ENCODE measurements at regions not wholly inside any gene's neighbourhood (a gene's known extent, or its start where the extent isn't known, plus 50 kb on each side); places are given as distances from the start of the nearest gene placed in this dataset.

DNA sequence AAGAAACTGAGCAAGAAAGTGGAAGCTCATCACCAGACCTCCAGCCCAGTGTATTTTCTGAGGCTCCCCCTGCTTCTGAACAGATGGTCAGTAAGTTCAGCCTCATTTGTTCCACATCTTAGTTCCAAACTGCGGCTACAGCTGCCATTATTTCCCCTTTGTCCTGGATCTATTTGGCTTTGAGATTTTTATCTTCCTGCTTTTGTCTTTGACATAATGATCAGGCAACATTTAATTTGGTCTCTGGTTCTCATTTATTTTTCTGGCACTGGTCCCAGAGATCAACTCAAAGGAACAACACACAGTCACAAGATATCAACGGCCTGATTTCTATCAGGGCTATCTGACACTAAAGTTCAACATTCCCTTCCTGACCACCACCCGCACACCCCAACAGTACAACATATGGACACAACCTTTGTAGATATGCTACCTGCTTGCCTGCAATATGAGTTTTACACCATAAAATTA, 137.5 kb downstream of the FAM76B start:
- no CpG with 5 or more reads among the region's 3 CpGs for WGBS (ENCODE audit: extremely low coverage, insufficient coverage, insufficient read length)
- Histone ChIP-seq H4K12ac (ENCODE audit: low read depth, low read length) (no peak overlapping the region), H3K14ac (ENCODE audit: low read length) (no peak overlapping the region)

DNA sequence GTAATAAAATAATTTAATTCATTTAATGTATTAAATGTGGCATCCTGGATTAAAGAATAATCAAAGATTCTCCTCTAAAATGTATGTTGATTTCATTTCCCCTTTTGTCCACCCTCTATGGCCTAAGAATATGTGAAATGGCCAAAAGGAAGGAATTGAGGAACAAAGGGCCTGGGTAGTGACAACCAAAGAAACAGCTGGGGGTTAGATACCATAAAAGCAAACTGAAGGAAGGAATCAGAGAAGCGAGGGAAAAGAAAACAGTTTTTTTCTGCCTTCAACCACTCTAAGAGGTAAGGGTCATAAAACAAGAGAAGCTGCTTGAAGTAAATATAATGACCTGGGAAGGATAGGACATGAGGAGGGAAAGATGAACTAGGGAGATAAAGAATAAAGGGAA, 139.3 kb downstream of the FAM76B start:
- Histone ChIP-seq H3K9me3 (ENCODE audit: insufficient read depth, low read depth, low read length) (no peaks in the 10 kb centered on the region), H3K4me2 (ENCODE audit: low read length) (no peak overlapping the region), H3K79me2 (ENCODE audit: control insufficient read depth, insufficient read depth, low read length, poor library complexity) (no peaks in the 10 kb centered on the region), H2BK5ac (ENCODE audit: low read depth, low read length, poor library complexity) (no peak overlapping the region), H3K9ac (ENCODE audit: low read length) (no peak overlapping the region), H4K8ac (ENCODE audit: low read depth, low read length) (no peak overlapping the region), H3K18ac (ENCODE audit: low read length) (no peak overlapping the region), H3K4me3 (ENCODE audit: low read depth, low read length) (no peak overlapping the region), H2AK5ac (ENCODE audit: low read length) (no peak overlapping the region), H4K91ac (ENCODE audit: low read depth, low read length) (no peak overlapping the region), H3K36me3 (ENCODE audit: control insufficient read depth in 1 of 2, insufficient read depth in 2 of 2, low read length in 2 of 2) (no peaks in the 10 kb centered on the region), H3K23ac (ENCODE audit: low read length) (no peak overlapping the region), H4K12ac (ENCODE audit: low read depth, low read length) (no peak overlapping the region), H3K14ac (ENCODE audit: low read length) (no peak overlapping the region), H3K4me1 (ENCODE audit: control insufficient read depth in 1 of 2, insufficient read depth in 2 of 2, low read length in 2 of 2) (peaks cover 0 to 2% of the 10 kb centered on the region in 2 experiments), H3K27me3 (ENCODE audit: insufficient read depth, low read length) (no peaks in the 10 kb centered on the region), H2AFZ (ENCODE audit: insufficient read depth, low read length, poor library complexity) (no peak overlapping the region), H2BK120ac (ENCODE audit: insufficient read depth, low read length, poor library complexity) (no peak overlapping the region), H3K27ac (ENCODE audit: low read depth, low read length) (no peak overlapping the region), H3K4ac (ENCODE audit: low read depth, low read length) (no peak overlapping the region), H3K79me1 (ENCODE audit: low read length) (no peaks in the 10 kb centered on the region), H2BK12ac (ENCODE audit: low read length) (no peak overlapping the region)
- DNase-seq: no peak
- WGBS (ENCODE audit: extremely low coverage, insufficient coverage, insufficient read length): no CpG with 5 or more reads among the region's 1 CpG

More for the DNA sequence above, 137.5 kb downstream of the FAM76B start:
- no peak overlapping the region for H3K4ac ChIP-seq (ENCODE audit: low read depth, low read length)
- DNase-seq: no peak
- no peaks in the 10 kb centered on the region for H3K27me3 ChIP-seq (ENCODE audit: insufficient read depth, low read length)
- H3K23ac ChIP-seq (ENCODE audit: low read length): no peak overlapping the region
- no peak overlapping the region for H3K27ac ChIP-seq (ENCODE audit: low read depth, low read length)
- no peak overlapping the region for H2AFZ ChIP-seq (ENCODE audit: insufficient read depth, low read length, poor library complexity)
- H4K8ac ChIP-seq (ENCODE audit: low read depth, low read length): no peak overlapping the region
- H3K79me2 ChIP-seq (ENCODE audit: control insufficient read depth, insufficient read depth, low read length, poor library complexity): no peaks in the 10 kb centered on the region
- H3K9me3 ChIP-seq (ENCODE audit: insufficient read depth, low read depth, low read length): no peaks in the 10 kb centered on the region
- no peak overlapping the region for H3K18ac ChIP-seq (ENCODE audit: low read length)
- no peaks in the 10 kb centered on the region for H3K79me1 ChIP-seq (ENCODE audit: low read length)
- no peaks in the 10 kb centered on the region for H3K36me3 ChIP-seq (ENCODE audit: control insufficient read depth in 1 of 2, insufficient read depth in 2 of 2, low read length in 2 of 2)
- no peak overlapping the region for H2BK12ac ChIP-seq (ENCODE audit: low read length)
- H3K4me1 ChIP-seq (ENCODE audit: control insufficient read depth in 1 of 2, insufficient read depth in 2 of 2, low read length in 2 of 2): peaks cover 0 to 2% of the 10 kb centered on the region in 2 experiments
- no peak overlapping the region for H3K9ac ChIP-seq (ENCODE audit: low read length)
- no peak overlapping the region for H2BK120ac ChIP-seq (ENCODE audit: insufficient read depth, low read length, poor library complexity)
- no peak overlapping the region for H3K4me3 ChIP-seq (ENCODE audit: low read depth, low read length)
- no peak overlapping the region for H4K91ac ChIP-seq (ENCODE audit: low read depth, low read length)
- H2BK5ac ChIP-seq (ENCODE audit: low read depth, low read length, poor library complexity): no peak overlapping the region
- H2AK5ac ChIP-seq (ENCODE audit: low read length): no peak overlapping the region
- H3K4me2 ChIP-seq (ENCODE audit: low read length): no peak overlapping the region

DNA sequence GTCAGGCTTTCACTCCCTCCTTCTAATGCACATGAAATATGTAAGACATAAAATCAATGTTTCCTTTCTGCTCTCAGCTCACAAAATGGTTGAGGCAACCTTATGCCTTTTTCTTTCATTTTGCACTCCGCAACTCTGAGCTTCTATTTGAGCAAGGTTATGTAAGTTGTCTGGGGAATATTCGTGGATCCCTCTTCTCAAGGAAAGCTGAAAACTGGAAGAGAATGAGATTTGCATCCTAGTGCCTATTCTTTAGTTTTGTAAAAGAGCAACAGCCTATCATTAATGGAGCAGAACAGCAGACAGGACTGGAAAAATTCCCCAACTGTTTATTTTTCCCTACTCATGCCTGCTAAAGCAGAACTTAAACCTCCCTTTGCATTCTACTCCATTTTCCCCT, 141.7 kb downstream of the FAM76B start:
- Histone ChIP-seq H3K27me3 (ENCODE audit: insufficient read depth, low read length) (no peaks in the 10 kb centered on the region), H3K4ac (ENCODE audit: low read depth, low read length) (no peak overlapping the region), H4K8ac (ENCODE audit: low read depth, low read length) (no peak overlapping the region), H2BK12ac (ENCODE audit: low read length) (no peak overlapping the region), H3K27ac (ENCODE audit: low read depth, low read length) (no peak overlapping the region), H3K14ac (ENCODE audit: low read length) (no peak overlapping the region), H3K9me3 (ENCODE audit: insufficient read depth, low read depth, low read length) (no peaks in the 10 kb centered on the region), H3K4me3 (ENCODE audit: low read depth, low read length) (no peak overlapping the region), H3K79me2 (ENCODE audit: control insufficient read depth, insufficient read depth, low read length, poor library complexity) (no peaks in the 10 kb centered on the region), H4K91ac (ENCODE audit: low read depth, low read length) (no peak overlapping the region), H3K18ac (ENCODE audit: low read length) (no peak overlapping the region), H2BK120ac (ENCODE audit: insufficient read depth, low read length, poor library complexity) (no peak overlapping the region), H2BK5ac (ENCODE audit: low read depth, low read length, poor library complexity) (no peak overlapping the region), H3K4me2 (ENCODE audit: low read length) (no peak overlapping the region), H3K4me1 (ENCODE audit: control insufficient read depth in 1 of 2, insufficient read depth in 2 of 2, low read length in 2 of 2) (peaks cover 0 to 2% of the 10 kb centered on the region in 2 experiments), H3K9ac (ENCODE audit: low read length) (no peak overlapping the region), H3K36me3 (ENCODE audit: control insufficient read depth in 1 of 2, insufficient read depth in 2 of 2, low read length in 2 of 2) (no peaks in the 10 kb centered on the region), H3K79me1 (ENCODE audit: low read length) (no peaks in the 10 kb centered on the region), H2AK5ac (ENCODE audit: low read length) (no peak overlapping the region), H3K23ac (ENCODE audit: low read length) (no peak overlapping the region), H4K12ac (ENCODE audit: low read depth, low read length) (no peak overlapping the region), H2AFZ (ENCODE audit: insufficient read depth, low read length, poor library complexity) (no peak overlapping the region)
- WGBS (ENCODE audit: extremely low coverage, insufficient coverage, insufficient read length): no CpG with 5 or more reads among the region's 2 CpGs
- DNase-seq: no peak

DNA sequence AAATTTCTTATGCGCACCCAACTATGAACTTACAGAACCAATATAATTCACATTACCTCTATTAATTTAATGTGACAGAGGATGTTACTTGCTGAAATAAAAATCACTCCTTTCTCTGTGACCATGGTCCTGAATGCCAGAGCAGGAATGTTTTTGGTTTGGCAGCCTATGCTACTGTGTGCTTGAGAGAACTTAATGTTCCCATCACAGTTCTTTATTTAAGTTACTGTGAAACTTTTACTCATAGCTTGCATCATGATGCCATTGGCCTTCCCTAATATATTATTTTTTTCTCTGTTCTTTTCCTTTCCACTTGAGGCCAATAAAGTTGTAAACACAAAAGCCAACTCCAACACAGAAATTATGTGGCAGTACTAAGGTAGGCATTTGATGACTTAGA, 142.2 kb downstream of the FAM76B start:
- H4K8ac ChIP-seq (ENCODE audit: low read depth, low read length): no peak overlapping the region
- H3K18ac ChIP-seq (ENCODE audit: low read length): no peak overlapping the region
- H2BK12ac ChIP-seq (ENCODE audit: low read length): no peak overlapping the region
- H3K27ac ChIP-seq (ENCODE audit: low read depth, low read length): no peak overlapping the region
- no peaks in the 10 kb centered on the region for H3K36me3 ChIP-seq (ENCODE audit: control insufficient read depth in 1 of 2, insufficient read depth in 2 of 2, low read length in 2 of 2)
- no peak overlapping the region for H3K4ac ChIP-seq (ENCODE audit: low read depth, low read length)
- no peak overlapping the region for H3K14ac ChIP-seq (ENCODE audit: low read length)
- DNase-seq: no peak
- no peak overlapping the region for H3K4me3 ChIP-seq (ENCODE audit: low read depth, low read length)
- H3K79me2 ChIP-seq (ENCODE audit: control insufficient read depth, insufficient read depth, low read length, poor library complexity): no peaks in the 10 kb centered on the region
- H3K4me1 ChIP-seq (ENCODE audit: control insufficient read depth in 1 of 2, insufficient read depth in 2 of 2, low read length in 2 of 2): peaks cover 0 to 2% of the 10 kb centered on the region in 2 experiments
- H2AK5ac ChIP-seq (ENCODE audit: low read length): no peak overlapping the region
- H3K23ac ChIP-seq (ENCODE audit: low read length): no peak overlapping the region
- H2AFZ ChIP-seq (ENCODE audit: insufficient read depth, low read length, poor library complexity): no peak overlapping the region
- no peak overlapping the region for H2BK120ac ChIP-seq (ENCODE audit: insufficient read depth, low read length, poor library complexity)
- no peaks in the 10 kb centered on the region for H3K79me1 ChIP-seq (ENCODE audit: low read length)
- no peak overlapping the region for H2BK5ac ChIP-seq (ENCODE audit: low read depth, low read length, poor library complexity)
- no peaks in the 10 kb centered on the region for H3K9me3 ChIP-seq (ENCODE audit: insufficient read depth, low read depth, low read length)
- no peak overlapping the region for H4K12ac ChIP-seq (ENCODE audit: low read depth, low read length)
- no peak overlapping the region for H3K4me2 ChIP-seq (ENCODE audit: low read length)
- H3K9ac ChIP-seq (ENCODE audit: low read length): no peak overlapping the region
- no CpG with 5 or more reads among the region's 1 CpG for WGBS (ENCODE audit: extremely low coverage, insufficient coverage, insufficient read length)
- H3K27me3 ChIP-seq (ENCODE audit: insufficient read depth, low read length): no peaks in the 10 kb centered on the region
- H4K91ac ChIP-seq (ENCODE audit: low read depth, low read length): no peak overlapping the region
